ENCODE measurements at regions not wholly inside any gene's neighbourhood (a gene's known extent, or its start where the extent isn't known, plus 50 kb on each side); places are given as distances from the start of the nearest gene placed in this dataset.

DNA sequence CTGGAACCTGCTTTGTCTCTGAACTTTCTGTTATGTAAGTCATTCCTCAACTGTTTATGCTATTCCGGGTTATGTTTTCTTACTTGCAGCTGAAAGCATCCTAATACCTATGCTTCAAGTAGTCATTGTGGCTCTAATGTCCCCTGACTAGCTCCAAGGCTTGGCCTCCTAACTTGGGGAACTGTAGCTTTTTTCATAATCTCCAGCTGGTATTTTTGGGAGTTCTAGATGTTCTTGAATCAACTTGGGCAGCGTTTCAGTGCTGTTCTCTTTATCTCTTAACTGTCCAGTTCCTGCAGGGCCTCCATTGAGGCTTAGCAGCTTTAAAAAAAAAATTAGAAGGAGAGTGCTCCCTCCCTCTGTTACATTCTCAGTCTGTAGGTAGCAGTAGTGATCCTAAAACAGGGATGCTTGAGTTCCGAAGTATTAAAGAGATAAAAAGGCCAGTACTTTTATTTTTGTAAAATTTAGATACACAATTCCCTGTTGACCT, 100.0 kb upstream of the ACTBL2 start:
- no peak for DNase-seq

DNA sequence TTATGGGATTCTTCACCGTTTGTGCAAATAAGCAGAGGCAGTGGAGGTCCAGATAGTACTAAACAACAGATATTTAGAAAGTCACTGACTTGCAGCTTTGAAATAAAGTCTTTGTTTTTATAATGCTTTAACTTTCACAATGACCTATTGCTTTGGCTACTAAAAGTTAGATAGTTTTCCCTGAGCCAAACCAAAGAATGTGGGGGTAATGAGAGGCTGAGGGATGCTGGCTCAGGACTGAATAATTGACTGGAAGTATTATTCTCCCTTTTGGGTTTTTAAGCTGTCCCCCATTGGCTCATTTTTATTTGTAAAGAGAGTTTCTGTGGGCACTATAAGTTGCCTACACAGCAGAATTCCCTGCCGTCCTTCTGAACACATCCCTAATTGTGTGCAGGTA, 99.2 kb upstream of the ACTBL2 start:
- no peak for DNase-seq

DNA sequence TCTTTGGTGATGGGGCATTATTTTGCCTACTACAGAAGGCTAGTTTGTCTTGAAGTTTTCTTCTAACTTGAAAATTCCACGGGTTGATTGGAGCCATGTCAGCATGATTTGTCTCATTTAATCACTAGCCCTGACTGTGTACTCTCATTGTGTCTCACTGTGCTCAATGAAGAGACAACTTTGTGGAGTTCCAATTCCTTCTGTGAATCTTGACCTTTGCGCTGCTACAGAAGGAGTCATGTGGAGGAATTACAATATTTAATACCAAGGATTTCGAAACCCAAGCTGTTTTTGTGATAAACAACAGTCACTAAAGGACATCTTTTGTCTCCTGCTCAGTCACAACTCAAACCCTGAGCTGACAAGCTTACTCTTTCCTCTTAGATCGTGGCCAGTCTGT, 98.6 kb upstream of the ACTBL2 start:
- no peak for DNase-seq

DNA sequence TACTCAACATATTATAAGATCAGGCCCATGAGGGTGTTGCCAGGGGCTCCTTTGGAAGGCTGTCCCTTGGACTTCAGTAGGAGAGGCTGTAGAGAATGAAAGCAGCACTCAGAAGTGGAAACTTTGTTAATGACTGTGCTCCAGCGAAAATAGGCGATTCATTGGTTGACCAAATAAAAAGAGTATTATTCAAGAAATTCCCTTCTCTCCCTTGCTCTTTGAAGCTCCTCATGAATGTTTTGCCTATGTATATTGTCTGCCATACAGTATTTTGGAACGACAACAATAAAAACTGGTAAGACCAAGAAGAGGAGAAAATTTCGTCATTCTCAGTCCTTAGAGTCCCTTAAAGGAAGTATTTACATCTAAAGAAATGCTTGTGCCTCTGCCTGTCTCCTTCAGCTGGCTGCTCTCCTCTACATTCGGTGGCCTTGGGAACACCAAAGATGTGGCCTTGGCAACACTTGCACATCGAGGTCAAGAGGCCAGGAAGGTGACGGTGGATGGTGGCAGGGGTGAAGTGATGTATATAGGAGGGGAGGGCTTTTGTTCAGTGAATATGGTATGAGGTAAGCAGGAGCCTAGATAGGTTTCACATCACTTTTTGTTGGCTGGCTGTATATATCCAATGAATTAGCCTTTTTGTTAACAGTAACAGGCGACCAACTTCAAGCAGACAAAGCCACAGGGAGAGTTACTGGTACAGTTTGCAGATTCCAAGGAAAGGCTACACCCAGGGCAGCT, 95.0 kb upstream of the ACTBL2 start:
- no peak for DNase-seq

DNA sequence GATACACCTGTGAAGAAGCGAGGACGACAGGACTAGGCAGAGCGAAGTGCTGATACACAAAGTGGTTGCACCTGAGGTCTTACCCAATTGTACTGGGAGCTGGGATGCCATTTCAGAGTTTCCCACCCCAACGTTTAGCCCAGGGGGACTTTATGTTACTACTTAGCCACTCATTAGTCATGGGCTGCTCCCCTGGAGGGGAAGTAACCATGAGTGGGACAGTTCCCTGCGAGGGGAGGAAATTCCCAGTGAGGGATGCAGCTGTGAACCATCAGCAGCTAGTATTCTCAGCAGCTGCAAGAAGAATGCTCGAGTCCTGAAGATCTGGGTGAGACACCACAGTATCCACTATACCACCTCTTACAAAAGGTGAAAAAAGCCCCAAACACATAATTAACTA, 93.7 kb upstream of the ACTBL2 start:
- DNase-seq: no peak

DNA sequence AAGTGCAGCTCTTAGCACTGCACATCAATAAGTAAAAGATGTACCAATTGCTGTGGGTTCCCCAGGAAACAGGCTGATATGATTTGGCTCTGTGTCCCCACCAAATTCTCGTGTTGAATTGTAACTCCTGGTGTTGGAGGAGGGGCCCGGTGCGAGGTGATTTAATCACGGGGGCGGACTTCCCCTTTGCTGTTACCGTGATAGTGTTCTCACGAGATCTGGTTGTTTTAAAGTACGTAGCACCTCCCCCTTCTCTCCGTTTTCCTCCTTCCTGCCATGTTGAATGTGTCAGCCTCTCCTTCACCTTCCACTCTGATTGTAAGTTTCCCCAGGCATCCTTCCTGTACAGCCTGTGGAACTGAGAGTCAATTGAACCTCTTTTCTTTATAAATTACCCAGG, 93.2 kb upstream of the ACTBL2 start:
- peak in 1 of 5 experiments; percentile 21 for DNase-seq

DNA sequence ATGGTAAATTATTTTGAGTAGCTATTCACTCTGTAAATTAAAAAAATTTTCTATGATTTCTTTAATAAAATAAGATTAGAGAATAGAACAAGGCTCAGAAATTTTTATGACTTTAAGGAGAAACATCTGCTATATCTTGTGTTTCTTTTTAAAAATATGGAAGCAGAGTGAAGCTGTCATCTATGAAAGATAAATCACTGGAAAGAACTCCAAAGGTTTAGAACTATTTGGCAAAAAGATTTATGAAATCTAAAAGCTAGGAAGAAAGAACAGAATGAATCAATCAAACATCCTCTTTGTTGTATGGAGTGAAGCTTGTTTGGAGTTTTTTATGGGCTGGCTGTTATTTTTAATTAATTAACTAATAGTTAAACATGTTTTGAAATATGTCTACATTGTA, 89.8 kb upstream of the ACTBL2 start:
- no peak for DNase-seq

DNA sequence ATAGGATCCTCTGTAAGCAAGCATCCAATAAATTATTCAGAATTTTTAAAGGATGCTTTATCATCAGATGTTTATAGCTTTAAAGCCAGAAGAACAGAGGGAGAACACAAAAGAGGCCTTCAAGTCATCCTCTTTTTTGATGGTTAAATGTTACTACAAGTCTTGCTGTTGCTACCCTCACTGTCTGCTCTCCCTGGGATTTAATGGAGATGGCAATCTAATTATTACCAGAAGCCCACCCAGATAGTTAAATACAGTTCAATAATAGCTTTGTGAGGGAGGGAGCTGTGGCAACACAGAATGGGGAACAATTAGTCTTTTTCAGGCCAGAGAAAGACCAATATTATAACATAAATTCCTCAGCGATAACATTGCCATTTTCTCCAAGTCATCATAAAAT, 87.0 kb upstream of the ACTBL2 start:
- DNase-seq: no peak

DNA sequence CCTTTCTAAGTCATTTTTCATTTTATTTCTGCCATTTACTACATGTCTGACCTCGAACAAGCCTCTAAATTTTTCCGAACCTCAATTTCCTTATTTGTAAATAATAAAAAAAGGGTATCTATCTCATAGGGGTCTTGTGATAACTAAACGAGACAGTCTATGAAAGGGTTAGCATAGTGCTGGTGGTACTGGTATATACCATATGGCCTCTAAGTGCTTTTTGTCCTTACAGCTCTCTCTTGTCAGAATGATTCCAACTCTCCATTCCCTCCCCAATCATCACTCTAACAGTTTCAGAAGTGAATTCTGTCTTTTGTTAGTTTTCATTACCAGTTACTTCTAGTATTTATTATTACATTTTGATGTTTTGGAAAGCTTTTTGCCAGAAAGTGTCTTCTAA, 85.5 kb upstream of the ACTBL2 start:
- DNase-seq: no peak

DNA sequence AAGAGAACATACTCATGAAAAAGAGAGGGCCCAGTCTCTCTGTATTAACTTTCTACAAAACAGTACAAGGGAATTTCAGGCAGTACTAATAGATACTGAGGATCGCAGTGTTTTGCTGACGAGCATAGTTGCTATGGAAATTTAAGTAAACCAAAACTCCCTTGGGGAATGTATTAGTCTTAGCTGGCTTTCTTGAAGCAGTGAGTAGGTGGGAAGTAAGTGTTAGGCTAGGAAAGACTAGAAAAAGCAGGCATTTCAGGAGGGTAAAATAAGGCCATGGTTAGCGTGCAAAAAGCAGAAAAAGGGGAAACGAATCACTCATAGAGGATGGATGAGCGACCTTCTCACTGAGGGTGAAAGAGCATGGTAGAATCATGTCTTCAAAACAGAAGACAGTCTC, 84.3 kb upstream of the ACTBL2 start:
- DNase-seq: no peak

DNA sequence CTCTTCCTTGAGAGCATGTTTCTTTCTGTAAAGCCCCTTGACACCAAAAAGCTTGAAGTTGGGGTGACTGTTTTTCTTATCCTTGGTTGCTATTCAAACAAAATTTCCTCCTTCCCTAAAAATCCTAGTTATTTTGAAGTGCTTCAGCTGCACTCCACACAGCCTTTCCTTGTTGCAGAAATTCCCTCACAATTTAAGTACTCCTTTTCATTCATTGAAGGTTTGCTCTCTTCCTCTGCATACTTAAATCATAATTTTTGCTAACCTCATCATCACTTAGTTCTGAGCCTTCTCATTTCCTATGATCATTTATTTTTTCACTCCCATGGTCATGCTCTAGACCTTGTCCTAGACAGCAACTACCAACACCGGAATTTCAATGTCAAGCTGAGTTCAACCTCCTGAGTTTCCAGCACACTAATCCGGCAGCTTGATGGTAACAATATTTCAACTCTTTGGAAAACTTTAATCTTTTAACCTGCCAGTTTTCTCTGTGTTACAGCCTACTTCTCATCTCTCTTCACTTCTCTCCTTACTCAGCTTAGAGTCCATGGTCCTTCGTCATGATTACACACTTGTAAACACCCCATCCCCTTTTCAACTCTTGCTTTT, 78.7 kb upstream of the ACTBL2 start:
- DNase-seq: no peak

- DNase-seq: no peak
These were observed 76.6 kb upstream of the ACTBL2 start for GRCh38 chr5:57559110-57559635.

DNA sequence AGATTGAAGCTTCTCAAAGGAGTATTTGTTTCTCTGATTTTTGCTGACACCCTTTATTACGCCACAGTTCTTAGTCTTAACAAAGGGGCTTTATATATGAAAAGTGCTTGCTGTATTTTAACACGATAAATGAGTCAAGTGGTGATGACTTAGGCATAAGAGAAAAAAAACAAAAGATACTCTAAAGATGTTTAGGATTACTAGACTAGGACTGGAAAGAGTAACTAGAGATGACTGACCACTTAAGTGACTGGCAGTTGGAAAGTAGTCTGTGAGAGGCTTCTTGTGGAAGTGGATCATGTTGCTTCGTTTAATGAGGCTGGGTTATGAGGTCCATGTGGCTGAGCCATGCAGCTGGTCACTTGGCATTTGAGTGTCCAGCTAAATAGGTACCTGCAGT, 69.4 kb upstream of the ACTBL2 start:
- no peak for DNase-seq

- peak in 1 of 5 experiments; percentile 34 for DNase-seq
These were observed 68.6 kb upstream of the ACTBL2 start for GRCh38 chr5:57551251-57551650.

DNA sequence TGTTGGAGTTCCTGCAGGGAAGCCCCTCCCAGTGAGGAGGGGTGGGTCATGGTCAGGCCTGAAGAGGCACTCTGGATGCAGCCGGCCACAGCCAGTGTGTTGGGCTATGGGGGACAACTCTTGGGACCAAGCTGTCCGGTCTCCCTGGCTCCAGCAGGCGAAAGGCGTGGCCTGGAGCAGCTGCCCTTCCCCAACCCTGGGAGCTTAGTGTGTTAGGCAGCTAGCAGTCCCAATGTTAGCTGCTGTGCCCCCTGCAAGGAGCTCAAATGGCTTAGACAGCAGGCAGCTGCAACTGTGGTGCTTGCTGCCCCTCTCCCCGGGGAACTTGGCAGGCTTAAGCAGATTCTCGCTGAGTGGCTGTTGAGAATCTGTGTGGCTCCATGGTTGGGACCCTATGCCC, 67.5 kb upstream of the ACTBL2 start:
- DNase-seq: no peak

DNA sequence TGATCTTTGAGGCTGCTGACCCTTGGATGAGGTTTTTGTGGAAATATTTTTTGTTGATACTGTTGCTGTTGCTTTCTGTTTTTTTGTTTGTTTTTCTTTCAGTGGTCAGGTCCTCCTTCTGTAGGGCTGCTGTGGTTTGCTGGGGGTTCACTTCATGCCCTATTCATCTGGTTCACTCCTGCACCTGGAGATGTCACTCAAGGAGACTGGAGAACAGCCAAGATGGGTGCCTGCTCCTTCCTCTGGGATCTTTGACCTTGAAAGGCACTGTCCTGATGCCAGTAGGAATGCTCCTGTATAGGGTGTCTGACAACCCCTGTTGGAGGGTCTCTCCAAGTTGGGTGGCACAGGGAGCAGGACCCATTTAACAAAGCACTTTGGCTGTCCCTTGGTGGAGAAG, 67.0 kb upstream of the ACTBL2 start:
- DNase-seq: no peak

DNA sequence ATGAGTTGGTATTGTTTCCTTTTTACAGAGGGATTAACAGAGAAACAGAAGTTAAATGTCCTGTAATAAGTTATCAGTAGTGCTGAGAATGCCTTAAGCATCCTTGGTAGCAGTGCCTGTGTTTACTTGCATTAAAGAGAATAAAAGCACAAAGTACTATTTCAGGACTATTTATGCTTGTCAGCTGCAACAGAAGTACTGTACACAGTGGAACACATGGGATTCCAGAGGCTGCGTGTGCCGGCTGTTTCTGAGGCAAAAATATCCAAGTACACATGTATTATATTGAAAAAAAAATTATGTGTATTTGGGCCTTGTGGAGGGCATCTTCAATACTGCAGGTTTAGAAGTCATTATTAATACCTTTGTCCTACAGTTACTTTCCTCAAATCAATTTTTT, 58.2 kb upstream of the ACTBL2 start:
- DNase-seq: no peak

DNA sequence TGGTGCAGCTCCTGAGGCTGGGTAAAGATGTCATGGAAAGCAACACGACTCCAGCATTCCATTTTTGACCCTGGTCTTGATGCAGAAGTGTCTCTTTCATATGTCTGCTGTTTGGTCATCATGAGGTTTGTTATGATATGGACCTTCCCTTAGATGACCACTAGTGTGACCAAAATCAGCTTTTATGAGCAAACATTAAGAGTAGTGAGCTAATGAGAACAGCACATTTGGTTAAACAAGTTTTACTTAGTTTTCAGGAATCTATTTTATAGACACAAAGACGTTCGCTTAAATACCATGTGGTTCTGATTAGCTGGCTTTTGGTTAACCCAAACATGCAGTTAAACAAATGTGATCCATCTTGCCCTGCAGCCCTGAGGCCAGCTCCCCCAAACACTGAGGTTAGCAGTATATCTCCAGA, 56.7 kb upstream of the ACTBL2 start:
- DNase-seq: no peak

DNA sequence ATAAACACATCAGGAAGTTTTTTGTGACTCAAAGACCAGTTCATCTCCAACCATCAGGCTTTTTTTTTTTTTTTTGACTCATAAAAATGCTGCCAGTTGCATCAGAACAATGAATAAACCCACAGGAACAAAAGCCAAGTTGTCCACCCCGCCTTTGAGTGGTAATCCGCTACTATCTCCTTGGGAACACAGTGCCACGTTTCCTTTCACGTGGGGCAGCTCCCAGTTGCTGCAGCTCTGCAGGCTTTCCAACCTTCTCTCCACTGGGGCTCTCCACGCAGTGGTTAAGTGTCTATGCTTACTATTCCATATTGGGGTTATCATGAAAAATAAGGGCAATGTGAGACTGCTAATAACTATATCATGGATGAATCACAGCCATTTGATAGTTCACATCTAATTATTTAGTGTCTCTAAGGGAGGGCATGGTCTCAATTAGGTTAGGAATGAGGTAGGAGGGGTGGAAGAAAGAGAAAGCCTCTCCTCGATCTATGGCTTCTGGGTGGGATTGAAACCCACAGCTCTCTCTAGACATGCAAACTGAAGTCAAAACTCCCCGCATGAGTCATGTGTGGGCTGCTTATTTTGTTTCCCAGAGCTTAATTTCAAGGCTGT, 55.8 kb upstream of the ACTBL2 start:
- DNase-seq: no peak

DNA sequence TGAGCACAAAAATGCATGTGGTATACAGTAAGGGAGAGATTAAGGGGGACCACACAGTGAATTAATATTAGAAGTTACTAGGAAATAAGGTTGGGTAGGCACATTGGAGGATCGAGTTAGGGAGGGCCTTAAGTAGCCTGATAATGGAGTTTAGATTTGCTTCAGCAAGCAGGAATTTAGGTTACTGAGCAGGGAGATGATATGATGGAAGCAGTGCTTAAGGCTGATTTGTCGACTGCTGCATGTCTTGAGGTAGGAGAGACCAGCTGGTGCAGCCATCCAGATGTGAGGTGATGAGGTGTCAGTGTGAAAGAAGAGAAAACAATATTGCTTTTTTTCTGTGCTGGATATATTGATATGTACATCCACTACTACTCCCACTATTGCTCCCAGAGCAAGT, 55.2 kb upstream of the ACTBL2 start:
- no peak for DNase-seq

DNA sequence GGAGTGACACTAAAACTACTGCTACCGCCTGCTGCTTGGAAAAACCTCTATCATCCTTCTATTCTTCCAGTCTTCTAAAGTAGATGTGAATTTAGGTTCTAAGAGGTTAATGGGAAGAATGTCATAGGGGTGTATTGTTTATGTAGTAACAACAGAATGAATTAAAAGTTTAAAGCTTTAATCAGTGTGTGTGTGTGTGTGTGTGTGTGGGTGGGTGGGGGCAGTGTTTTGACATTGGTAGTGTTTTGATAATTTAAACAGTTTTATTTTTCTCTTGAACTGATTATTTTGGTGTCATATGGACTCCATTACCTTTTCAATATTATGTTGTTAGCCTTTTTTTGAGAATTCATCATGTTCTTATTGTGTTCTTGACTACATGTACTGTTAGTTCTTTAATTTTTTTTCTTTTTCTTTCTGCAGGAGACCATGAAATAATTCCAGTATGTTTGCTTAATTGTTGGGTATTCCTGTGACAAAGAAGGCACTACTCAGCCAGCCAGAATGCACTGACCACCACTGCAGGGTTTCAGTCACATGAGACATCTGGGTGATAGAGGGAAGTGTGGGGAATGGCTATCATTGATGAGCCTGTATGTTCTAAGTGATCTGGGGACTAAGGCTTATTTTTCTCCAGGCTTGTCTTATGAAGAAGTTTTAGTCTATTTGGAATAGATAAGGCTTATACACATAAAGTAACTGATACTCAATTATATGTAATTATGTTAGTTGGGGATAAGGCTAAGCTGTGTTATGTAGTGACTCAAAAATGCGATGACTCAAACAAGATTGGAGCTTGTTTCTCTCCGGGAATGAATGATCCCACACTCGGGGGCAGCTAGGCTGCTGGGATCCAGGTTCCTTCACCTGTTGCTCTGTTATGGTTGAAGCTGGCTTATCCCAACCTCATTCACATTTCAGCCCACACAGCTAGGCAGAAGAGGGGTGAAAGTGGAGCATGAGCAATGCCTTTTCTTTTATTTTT, 50.2 kb upstream of the ACTBL2 start:
- DNase-seq: no peak
